ENCODE measurements at regions not wholly inside any gene's neighbourhood (a gene's known extent, or its start where the extent isn't known, plus 50 kb on each side); places are given as distances from the start of the nearest gene placed in this dataset.

- Histone ChIP-seq H3K27me3 (ENCODE audit: insufficient read depth, insufficient read length) (no peaks in the 10 kb centered on the region), H3K36me3 (ENCODE audit: insufficient read depth, insufficient read length, low read length) (no peaks in the 10 kb centered on the region), H3K4me3 (ENCODE audit: insufficient read length, low read depth) (no peak overlapping the region), H3K9ac (ENCODE audit: insufficient read length, low read depth) (no peak overlapping the region), H3K9me3 (ENCODE audit: insufficient read depth, low read length) (no peaks in the 10 kb centered on the region), H3K4me1 (ENCODE audit: insufficient read depth, insufficient read length) (no peaks in the 10 kb centered on the region)
- DNase-seq (ENCODE audit: low read depth, low spot score), result no peak
- TF ChIP-seq ZNF274 (IDR thresholded peaks at IDR 0.05; ENCODE audit: low read depth, low read length) (no peak), YY1 (IDR thresholded peaks at IDR 0.05; ENCODE audit: insufficient read depth, insufficient read length) (no peak), SUZ12 (IDR thresholded peaks at IDR 0.05; ENCODE audit: extremely low read depth, insufficient read depth, insufficient read length) (no peak)
Observed at GRCh38 chr4:112888622-112889021, 160.8 kb upstream of the ANK2 start.

- Histone ChIP-seq H3K4me3 (ENCODE audit: insufficient read length, low read depth) (no peak overlapping the region), H3K4me1 (ENCODE audit: insufficient read depth, insufficient read length) (no peaks in the 10 kb centered on the region), H3K9me3 (ENCODE audit: insufficient read depth, low read length) (no peaks in the 10 kb centered on the region), H3K27me3 (ENCODE audit: insufficient read depth, insufficient read length) (no peaks in the 10 kb centered on the region), H3K36me3 (ENCODE audit: insufficient read depth, insufficient read length, low read length) (no peaks in the 10 kb centered on the region), H3K9ac (ENCODE audit: insufficient read length, low read depth) (no peak overlapping the region)
- TF ChIP-seq ZNF274 (IDR thresholded peaks at IDR 0.05; ENCODE audit: low read depth, low read length) (no peak), YY1 (IDR thresholded peaks at IDR 0.05; ENCODE audit: insufficient read depth, insufficient read length) (no peak), SUZ12 (IDR thresholded peaks at IDR 0.05; ENCODE audit: extremely low read depth, insufficient read depth, insufficient read length) (no peak)
- DNase-seq (ENCODE audit: low read depth, low spot score), result no peak
Observed at GRCh38 chr4:112889199-112889598, 160.3 kb upstream of the ANK2 start.

- no peaks in the 10 kb centered on the region for H3K4me1 ChIP-seq (ENCODE audit: insufficient read depth, insufficient read length)
- TF ChIP-seq YY1 (IDR thresholded peaks at IDR 0.05; ENCODE audit: insufficient read depth, insufficient read length) (no peak), ZNF274 (IDR thresholded peaks at IDR 0.05; ENCODE audit: low read depth, low read length) (no peak), SUZ12 (IDR thresholded peaks at IDR 0.05; ENCODE audit: extremely low read depth, insufficient read depth, insufficient read length) (no peak)
- no peaks in the 10 kb centered on the region for H3K9me3 ChIP-seq (ENCODE audit: insufficient read depth, low read length)
- H3K4me3 ChIP-seq (ENCODE audit: insufficient read length, low read depth), result no peak overlapping the region
- no peaks in the 10 kb centered on the region for H3K27me3 ChIP-seq (ENCODE audit: insufficient read depth, insufficient read length)
- H3K36me3 ChIP-seq (ENCODE audit: insufficient read depth, insufficient read length, low read length), result no peaks in the 10 kb centered on the region
- DNase-seq (ENCODE audit: low read depth, low spot score), result no peak
- no peak overlapping the region for H3K9ac ChIP-seq (ENCODE audit: insufficient read length, low read depth)
Observed at GRCh38 chr4:112889619-112890527, 159.6 kb upstream of the ANK2 start.

- TF ChIP-seq SUZ12 (IDR thresholded peaks at IDR 0.05; ENCODE audit: extremely low read depth, insufficient read depth, insufficient read length) (no peak), YY1 (IDR thresholded peaks at IDR 0.05; ENCODE audit: insufficient read depth, insufficient read length) (no peak), ZNF274 (IDR thresholded peaks at IDR 0.05; ENCODE audit: low read depth, low read length) (no peak)
- Histone ChIP-seq H3K27me3 (ENCODE audit: insufficient read depth, insufficient read length) (no peaks in the 10 kb centered on the region), H3K4me1 (ENCODE audit: insufficient read depth, insufficient read length) (no peaks in the 10 kb centered on the region), H3K9ac (ENCODE audit: insufficient read length, low read depth) (no peak overlapping the region), H3K4me3 (ENCODE audit: insufficient read length, low read depth) (no peak overlapping the region), H3K9me3 (ENCODE audit: insufficient read depth, low read length) (peaks cover 4% of the 10 kb centered on the region), H3K36me3 (ENCODE audit: insufficient read depth, insufficient read length, low read length) (no peaks in the 10 kb centered on the region)
- no peak for DNase-seq (ENCODE audit: low read depth, low spot score)
Observed at GRCh38 chr4:112894480-112894879, 155.0 kb upstream of the ANK2 start.

- no peaks in the 10 kb centered on the region for H3K27me3 ChIP-seq (ENCODE audit: insufficient read depth, insufficient read length)
- no peaks in the 10 kb centered on the region for H3K36me3 ChIP-seq (ENCODE audit: insufficient read depth, insufficient read length, low read length)
- no peak overlapping the region for H3K4me3 ChIP-seq (ENCODE audit: insufficient read length, low read depth)
- no peak for DNase-seq (ENCODE audit: low read depth, low spot score)
- no peaks in the 10 kb centered on the region for H3K4me1 ChIP-seq (ENCODE audit: insufficient read depth, insufficient read length)
- H3K9ac ChIP-seq (ENCODE audit: insufficient read length, low read depth), result no peak overlapping the region
- TF ChIP-seq SUZ12 (IDR thresholded peaks at IDR 0.05; ENCODE audit: extremely low read depth, insufficient read depth, insufficient read length) (no peak), ZNF274 (IDR thresholded peaks at IDR 0.05; ENCODE audit: low read depth, low read length) (no peak), YY1 (IDR thresholded peaks at IDR 0.05; ENCODE audit: insufficient read depth, insufficient read length) (no peak)
- H3K9me3 ChIP-seq (ENCODE audit: insufficient read depth, low read length), result peaks cover 4% of the 10 kb centered on the region
Observed at GRCh38 chr4:112894951-112895350, 154.5 kb upstream of the ANK2 start.

- no peaks in the 10 kb centered on the region for H3K4me1 ChIP-seq (ENCODE audit: insufficient read depth, insufficient read length)
- H3K36me3 ChIP-seq (ENCODE audit: insufficient read depth, insufficient read length, low read length), result no peaks in the 10 kb centered on the region
- H3K27me3 ChIP-seq (ENCODE audit: insufficient read depth, insufficient read length), result no peaks in the 10 kb centered on the region
- H3K9me3 ChIP-seq (ENCODE audit: insufficient read depth, low read length), result peaks cover 4% of the 10 kb centered on the region
- no peak for TF ChIP-seq SUZ12 (IDR thresholded peaks at IDR 0.05; ENCODE audit: extremely low read depth, insufficient read depth, insufficient read length)
- DNase-seq (ENCODE audit: low read depth, low spot score), result peak; percentile 54
- H3K4me3 ChIP-seq (ENCODE audit: insufficient read length, low read depth), result no peak overlapping the region
- H3K9ac ChIP-seq (ENCODE audit: insufficient read length, low read depth), result no peak overlapping the region
Observed at GRCh38 chr4:112895811-112896608, 153.4 kb upstream of the ANK2 start.

GRCh38 chr4:112896609-112897190 lies 152.8 kb upstream of the ANK2 start:
- no peaks in the 10 kb centered on the region for H3K4me1 ChIP-seq (ENCODE audit: insufficient read depth, insufficient read length)
- H3K36me3 ChIP-seq (ENCODE audit: insufficient read depth, insufficient read length, low read length), result no peaks in the 10 kb centered on the region
- no peaks in the 10 kb centered on the region for H3K27me3 ChIP-seq (ENCODE audit: insufficient read depth, insufficient read length)
- TF ChIP-seq YY1 (IDR thresholded peaks at IDR 0.05; ENCODE audit: insufficient read depth, insufficient read length) (no peak), SUZ12 (IDR thresholded peaks at IDR 0.05; ENCODE audit: extremely low read depth, insufficient read depth, insufficient read length) (no peak), ZNF274 (IDR thresholded peaks at IDR 0.05; ENCODE audit: low read depth, low read length) (no peak)
- peaks cover 4% of the 10 kb centered on the region for H3K9me3 ChIP-seq (ENCODE audit: insufficient read depth, low read length)
- H3K9ac ChIP-seq (ENCODE audit: insufficient read length, low read depth), result no peak overlapping the region
- H3K4me3 ChIP-seq (ENCODE audit: insufficient read length, low read depth), result no peak overlapping the region
- no peak for DNase-seq (ENCODE audit: low read depth, low spot score)
